BLaER1 (cell line): ENCODE measurements at regions not wholly inside any gene's neighbourhood (a gene's known extent, or its start where the extent isn't known, plus 50 kb on each side); places are given as distances from the start of the nearest gene placed in this dataset.
"Not testable (repeated sequence)": the region's sequence is repeated elsewhere in the genome, so short reads cannot be mapped to it uniquely, and the experiment has no call there.

Experiments used
- H3K27ac ChIP-seq: shearing (Covaris generic); formaldehyde crosslinking; 2 replicates; pipeline ENCODE4 v1.8.1; 2022
- H3K27me3 ChIP-seq: shearing (Covaris generic); formaldehyde crosslinking; 2 replicates; pipeline ENCODE4 v1.8.1; 2022
- H3K36me3 ChIP-seq: shearing (Covaris generic); formaldehyde crosslinking; 2 replicates; pipeline ENCODE4 v1.8.1; 2022
- H3K4me1 ChIP-seq: shearing (Covaris generic); formaldehyde crosslinking; 2 replicates; pipeline ENCODE4 v1.8.1; 2022
- H3K4me2 ChIP-seq: shearing (Covaris generic); formaldehyde crosslinking; 2 replicates; pipeline ENCODE4 v1.8.1; 2022
- H3K4me3 ChIP-seq: shearing (Covaris generic); formaldehyde crosslinking; 2 replicates; pipeline ENCODE4 v1.8.1; 2022
- H3K9ac ChIP-seq: shearing (Covaris generic); formaldehyde crosslinking; 2 replicates; pipeline ENCODE4 v1.8.1; 2022
- H3K9me3 ChIP-seq: shearing (Covaris generic); formaldehyde crosslinking; 2 replicates; pipeline ENCODE4 v1.8.1; 2022
- H4K20me1 ChIP-seq: shearing (Covaris generic); formaldehyde crosslinking; 2 replicates; pipeline ENCODE4 v1.8.1; 2022
- Cebpa-rat ChIP-seq: shearing (Covaris generic); IDR thresholded peaks from 2 replicates; pipeline ENCODE4 v1.8.1; 2022

- not testable (repeated sequence) for H3K9ac ChIP-seq, H3K4me1 ChIP-seq, H3K4me2 ChIP-seq, H3K4me3 ChIP-seq, H3K27ac ChIP-seq, H4K20me1 ChIP-seq, H3K27me3 ChIP-seq, H3K9me3 ChIP-seq, H3K36me3 ChIP-seq
These were observed 560.6 kb downstream of the TTLL7 start for GRCh38 chr1:83438316-83438715.

- H3K36me3 ChIP-seq, H3K9me3 ChIP-seq, H3K27me3 ChIP-seq, H3K27ac ChIP-seq, H4K20me1 ChIP-seq, H3K4me3 ChIP-seq, H3K4me1 ChIP-seq, H3K9ac ChIP-seq, H3K4me2 ChIP-seq: not testable (repeated sequence)
These were observed 563.6 kb downstream of the TTLL7 start for GRCh38 chr1:83435336-83435735.

GRCh38 chr1:83427566-83427965 lies 571.4 kb downstream of the TTLL7 start:
- H4K20me1 ChIP-seq, H3K9ac ChIP-seq, H3K27me3 ChIP-seq, H3K4me2 ChIP-seq, H3K27ac ChIP-seq, H3K4me1 ChIP-seq, H3K4me3 ChIP-seq, H3K36me3 ChIP-seq, H3K9me3 ChIP-seq: not testable (repeated sequence)

GRCh38 chr1:83423382-83423781 lies 575.5 kb downstream of the TTLL7 start:
- not testable (repeated sequence) for H3K27me3 ChIP-seq, H3K36me3 ChIP-seq, H3K27ac ChIP-seq, H3K4me3 ChIP-seq, H3K4me2 ChIP-seq, H4K20me1 ChIP-seq, H3K9ac ChIP-seq, H3K4me1 ChIP-seq, H3K9me3 ChIP-seq

GRCh38 chr1:83418558-83418957 lies 580.4 kb downstream of the TTLL7 start:
- no peak overlapping the region for H3K4me2 ChIP-seq
- no peaks in the 10 kb centered on the region for H3K27me3 ChIP-seq
- H3K9me3 ChIP-seq, result no peaks in the 10 kb centered on the region
- TF ChIP-seq Cebpa-rat, result no peak
- no peaks in the 10 kb centered on the region for H4K20me1 ChIP-seq
- H3K9ac ChIP-seq, result no peak overlapping the region
- no peak overlapping the region for H3K27ac ChIP-seq
- no peak overlapping the region for H3K4me3 ChIP-seq
- H3K4me1 ChIP-seq, result no peaks in the 10 kb centered on the region
- no peaks in the 10 kb centered on the region for H3K36me3 ChIP-seq

- not testable (repeated sequence) for H4K20me1 ChIP-seq, H3K36me3 ChIP-seq, H3K4me2 ChIP-seq, H3K27ac ChIP-seq, H3K9ac ChIP-seq, H3K4me1 ChIP-seq, H3K4me3 ChIP-seq, H3K9me3 ChIP-seq, H3K27me3 ChIP-seq
These were observed 585.2 kb downstream of the TTLL7 start for GRCh38 chr1:83413839-83414107.

- H3K27ac ChIP-seq, H3K4me2 ChIP-seq, H3K9ac ChIP-seq, H3K36me3 ChIP-seq, H4K20me1 ChIP-seq, H3K9me3 ChIP-seq, H3K27me3 ChIP-seq, H3K4me3 ChIP-seq, H3K4me1 ChIP-seq: not testable (repeated sequence)
These were observed 588.1 kb downstream of the TTLL7 start for GRCh38 chr1:83410746-83411413.

- not testable (repeated sequence) for H4K20me1 ChIP-seq, H3K4me1 ChIP-seq, H3K9ac ChIP-seq, H3K4me2 ChIP-seq, H3K36me3 ChIP-seq, H3K27ac ChIP-seq, H3K4me3 ChIP-seq, H3K9me3 ChIP-seq, H3K27me3 ChIP-seq
These were observed 592.1 kb downstream of the TTLL7 start for GRCh38 chr1:83406693-83407371.

- not testable (repeated sequence) for H3K27me3 ChIP-seq, H3K9ac ChIP-seq, H4K20me1 ChIP-seq, H3K4me1 ChIP-seq, H3K4me2 ChIP-seq, H3K4me3 ChIP-seq, H3K27ac ChIP-seq, H3K36me3 ChIP-seq, H3K9me3 ChIP-seq
These were observed 593.1 kb downstream of the TTLL7 start for GRCh38 chr1:83405789-83406188.

- H3K4me2 ChIP-seq, H3K36me3 ChIP-seq: not testable (repeated sequence)
These were observed 595.4 kb downstream of the TTLL7 start for GRCh38 chr1:83403500-83403899.

GRCh38 chr1:83401146-83401545 lies 597.8 kb downstream of the TTLL7 start:
- not testable (repeated sequence) for H3K27me3 ChIP-seq, H3K9me3 ChIP-seq, H3K27ac ChIP-seq, H3K4me3 ChIP-seq, H3K4me1 ChIP-seq, H3K36me3 ChIP-seq, H4K20me1 ChIP-seq, H3K9ac ChIP-seq, H3K4me2 ChIP-seq

More at GRCh38 chr1:83403500-83403899, 595.4 kb downstream of the TTLL7 start:
- not testable (repeated sequence) for H3K9ac ChIP-seq, H3K27ac ChIP-seq, H3K4me3 ChIP-seq, H3K27me3 ChIP-seq, H3K9me3 ChIP-seq, H3K4me1 ChIP-seq, H4K20me1 ChIP-seq

- not testable (repeated sequence) for H3K9me3 ChIP-seq, H3K9ac ChIP-seq, H4K20me1 ChIP-seq
These were observed 598.8 kb downstream of the TTLL7 start for GRCh38 chr1:83400173-83400572.

GRCh38 chr1:83398125-83398524 lies 600.8 kb downstream of the TTLL7 start:
- not testable (repeated sequence) for H3K9me3 ChIP-seq, H3K36me3 ChIP-seq, H3K9ac ChIP-seq, H3K4me1 ChIP-seq, H3K27ac ChIP-seq, H3K4me2 ChIP-seq, H3K4me3 ChIP-seq, H3K27me3 ChIP-seq, H4K20me1 ChIP-seq

More at GRCh38 chr1:83400173-83400572, 598.8 kb downstream of the TTLL7 start:
- H3K27ac ChIP-seq, H3K4me3 ChIP-seq, H3K27me3 ChIP-seq, H3K36me3 ChIP-seq, H3K4me2 ChIP-seq, H3K4me1 ChIP-seq: not testable (repeated sequence)

GRCh38 chr1:83395130-83395529 lies 603.8 kb downstream of the TTLL7 start:
- not testable (repeated sequence) for H3K27me3 ChIP-seq, H3K9me3 ChIP-seq, H3K27ac ChIP-seq, H4K20me1 ChIP-seq, H3K4me3 ChIP-seq, H3K36me3 ChIP-seq, H3K4me2 ChIP-seq, H3K9ac ChIP-seq, H3K4me1 ChIP-seq

GRCh38 chr1:83386946-83387345 lies 612.0 kb downstream of the TTLL7 start:
- not testable (repeated sequence) for H3K27me3 ChIP-seq, H3K36me3 ChIP-seq, H4K20me1 ChIP-seq, H3K4me3 ChIP-seq, H3K27ac ChIP-seq, H3K9ac ChIP-seq, H3K4me1 ChIP-seq, H3K9me3 ChIP-seq, H3K4me2 ChIP-seq
